PFSK-1 (cell line): ENCODE measurements at regions not wholly inside any gene's neighbourhood (a gene's known extent, or its start where the extent isn't known, plus 50 kb on each side); places are given as distances from the start of the nearest gene placed in this dataset.

Experiments used
- FOXP2 ChIP-seq: optimal IDR thresholded peaks from 2 replicates; pipeline ENCODE3; 2011; ENCODE audit warnings: borderline replicate concordance, control low read depth, inconsistent platforms; ENCODE audit not compliant: insufficient read depth; ENCODE audit errors: extremely low read length, extremely low read depth
- POLR2AphosphoS5 ChIP-seq: IDR thresholded peaks from 2 replicates; pipeline ENCODE4 v1.6.1; 2012; ENCODE audit warnings: low read depth, mild to moderate bottlenecking, control low read depth, low read length, moderate library complexity
- REST ChIP-seq, 2 experiments: IDR thresholded peaks; 2 replicates each; pipeline versions ENCODE4 v1.6.1 to v1.8.0; 2011 to 2012; ENCODE audit warnings: low read depth in 2 of 2, low read length in 2 of 2, control low read depth in 1 of 2, inconsistent platforms in 1 of 2, mild to moderate bottlenecking in 1 of 2, moderate library complexity in 1 of 2; ENCODE audit not compliant: insufficient read depth in 1 of 2
- SIN3A ChIP-seq: IDR thresholded peaks from 2 replicates; pipeline ENCODE4 v1.6.1; 2012; ENCODE audit warnings: mild to moderate bottlenecking, low read length, moderate library complexity, borderline replicate concordance; ENCODE audit not compliant: insufficient read depth
- TAF1 ChIP-seq: IDR thresholded peaks from 2 replicates; pipeline ENCODE4 v1.6.1; 2012; ENCODE audit warnings: low read length, control low read depth, borderline replicate concordance; ENCODE audit not compliant: insufficient read depth

GRCh38 chr10:20512631-20513030 is 384.5 kb downstream of the NEBL start:
- TF ChIP-seq POLR2AphosphoS5, result no peak
- no peak for TF ChIP-seq SIN3A
- TF ChIP-seq FOXP2, result no peak
- TF ChIP-seq REST (IDR thresholded peaks at IDR 0.05; ENCODE audit: insufficient read depth in 1 of 2, low read depth in 2 of 2, low read length in 2 of 2), result no peak
- TF ChIP-seq TAF1, result no peak

- no peak for TF ChIP-seq FOXP2
- TF ChIP-seq TAF1, result no peak
These were observed 388.2 kb downstream of the NEBL start for GRCh38 chr10:20508921-20509320.

- TF ChIP-seq TAF1, result no peak
- TF ChIP-seq SIN3A, result no peak
- no peak for TF ChIP-seq POLR2AphosphoS5
- TF ChIP-seq REST (IDR thresholded peaks at IDR 0.05; ENCODE audit: insufficient read depth in 1 of 2, low read depth in 2 of 2, low read length in 2 of 2), result no peak
- no peak for TF ChIP-seq FOXP2
These were observed 394.1 kb downstream of the NEBL start for GRCh38 chr10:20502903-20503585.

GRCh38 chr10:20494474-20494873 is 402.6 kb downstream of the NEBL start:
- TF ChIP-seq SIN3A (no peak), TAF1 (no peak)

GRCh38 chr10:20492447-20492846 is 404.7 kb downstream of the NEBL start:
- TF ChIP-seq POLR2AphosphoS5, result no peak
- no peak for TF ChIP-seq SIN3A
- TF ChIP-seq REST (IDR thresholded peaks at IDR 0.05; ENCODE audit: insufficient read depth in 1 of 2, low read depth in 2 of 2, low read length in 2 of 2), result no peak

GRCh38 chr10:20489961-20490360 is 407.1 kb downstream of the NEBL start:
- TF ChIP-seq TAF1 (no peak), REST (IDR thresholded peaks at IDR 0.05; ENCODE audit: insufficient read depth in 1 of 2, low read depth in 2 of 2, low read length in 2 of 2) (no peak), FOXP2 (no peak), POLR2AphosphoS5 (no peak), SIN3A (no peak)
